ENCODE measurements at regions not wholly inside any gene's neighbourhood (a gene's known extent, or its start where the extent isn't known, plus 50 kb on each side); places are given as distances from the start of the nearest gene placed in this dataset.

GRCh38 chr20:60211618-60212463 lies 253.6 kb downstream of the CDH26 start:
- no peak for DNase-seq (ENCODE audit: low read depth in 2 of 2)

- no peak for DNase-seq (ENCODE audit: low read depth in 2 of 2)
These were observed 254.5 kb downstream of the CDH26 start for GRCh38 chr20:60212695-60213094.

- no peak for DNase-seq (ENCODE audit: low read depth in 2 of 2)
These were observed 255.1 kb downstream of the CDH26 start for GRCh38 chr20:60213126-60213893.

GRCh38 chr20:60214901-60215815 lies 256.9 kb downstream of the CDH26 start:
- DNase-seq (ENCODE audit: low read depth in 2 of 2), result no peak

- no peak for DNase-seq (ENCODE audit: low read depth in 2 of 2)
These were observed 257.9 kb downstream of the CDH26 start for GRCh38 chr20:60215816-60216730.

GRCh38 chr20:60219231-60219630 lies 261.0 kb downstream of the CDH26 start:
- no peak for DNase-seq (ENCODE audit: low read depth in 2 of 2)

GRCh38 chr20:60219984-60220562 lies 261.9 kb downstream of the CDH26 start:
- no peak for DNase-seq (ENCODE audit: low read depth in 2 of 2)

- DNase-seq (ENCODE audit: low read depth in 2 of 2), result no peak
These were observed 262.5 kb downstream of the CDH26 start for GRCh38 chr20:60220706-60221105.

GRCh38 chr20:60221593-60221992 lies 263.4 kb downstream of the CDH26 start:
- no peak for DNase-seq (ENCODE audit: low read depth in 2 of 2)

GRCh38 chr20:60222497-60222896 lies 264.3 kb downstream of the CDH26 start:
- no peak for DNase-seq (ENCODE audit: low read depth in 2 of 2)

GRCh38 chr20:60223174-60223573 lies 265.0 kb downstream of the CDH26 start:
- no peak for DNase-seq (ENCODE audit: low read depth in 2 of 2)

GRCh38 chr20:60224914-60225313 lies 266.7 kb downstream of the CDH26 start:
- no peak for DNase-seq (ENCODE audit: low read depth in 2 of 2)

- no peak for DNase-seq (ENCODE audit: low read depth in 2 of 2)
These were observed 270.0 kb downstream of the CDH26 start for GRCh38 chr20:60228255-60228654.

GRCh38 chr20:60232380-60232779 lies 274.2 kb downstream of the CDH26 start:
- DNase-seq (ENCODE audit: low read depth in 2 of 2), result no peak

GRCh38 chr20:60233018-60233630 lies 274.9 kb downstream of the CDH26 start:
- no peak for DNase-seq (ENCODE audit: low read depth in 2 of 2)

- DNase-seq (ENCODE audit: low read depth in 2 of 2), result no peak
These were observed 278.4 kb downstream of the CDH26 start for GRCh38 chr20:60236613-60237012.

GRCh38 chr20:60237981-60238380 lies 279.8 kb downstream of the CDH26 start:
- DNase-seq (ENCODE audit: low read depth in 2 of 2), result no peak

GRCh38 chr20:60238992-60239660 lies 280.9 kb downstream of the CDH26 start:
- DNase-seq (ENCODE audit: low read depth in 2 of 2), result no peak

GRCh38 chr20:60239956-60240355 lies 281.7 kb downstream of the CDH26 start:
- no peak for DNase-seq (ENCODE audit: low read depth in 2 of 2)
